HepG2 (cell line): ENCODE measurements at regions not wholly inside any gene's neighbourhood (a gene's known extent, or its start where the extent isn't known, plus 50 kb on each side); places are given as distances from the start of the nearest gene placed in this dataset.

Experiments
- ATAC-seq: fragments of 200-7000 bp; cut with Tn5 transposase; 3 replicates; pipeline ENCODE4 v1.9.1; 2020; ENCODE audit warnings: mild to moderate bottlenecking, moderate library complexity
- BruUV-seq: library from RNA; stranded (reverse); fragments of 400-500 nt; replicated peaks from 2 replicates; lab custom pipeline; 2021; lab: Mats Ljungman, UMichigan
- CTCF ChIA-PET: fragments of 300-600 bp; formaldehyde crosslinking; extraction: SDS; loops from one replicate; lab custom pipeline; 2021; ENCODE audit warnings: low total read pairs, inconsistent platforms, low intra/inter-chr PET ratio; lab: Yijun Ruan, JAX
- POLR2A ChIA-PET: fragments of 350-600 bp; sonication (Branson Sonifier 250); formaldehyde crosslinking; loops from one replicate; lab custom pipeline; 2020; ENCODE audit warnings: antibody characterized with exemption, inconsistent platforms; lab: Yijun Ruan, JAX
- DNase-seq: peaks from one replicate; pipeline ENCODE4 v3.0.0-alpha.2; 2015; ENCODE audit warnings: low spot score
- FAIRE-seq: peaks from 3 replicates; lab custom pipeline; 2011; peaks lifted over from hg19 to GRCh38; lab: Jason Lieb, UNC
- H2AFZ ChIP-seq: one replicate; pipeline ENCODE4 v1.6.1; 2011; ENCODE audit warnings: low read length, inconsistent platforms
- H3K27ac ChIP-seq: fragments of 300-600 bp; 3 replicates; pipeline ENCODE4 v1.8.0; 2011; ENCODE audit warnings: mixed run types, mild to moderate bottlenecking, mixed read lengths, low read length, inconsistent platforms; ENCODE audit not compliant: insufficient read depth; ENCODE audit errors: extremely low read length
- H3K27me3 ChIP-seq, 2 experiments: fragments of 200-600 bp in 1 of 2; 2 replicates in 1 of 2; 3 replicates in 1 of 2; pipeline versions ENCODE4 v1.6.0 to v1.8.0; 2011; ENCODE audit warnings: low read length in 2 of 2, mild to moderate bottlenecking in 2 of 2, moderate library complexity in 2 of 2, inconsistent platforms in 1 of 2; ENCODE audit not compliant: insufficient read depth in 2 of 2, control insufficient read depth in 1 of 2
- H3K36me3 ChIP-seq, 2 experiments: fragments of 200-600 bp in 1 of 2; replicated peaks in 1 of 2; 2 replicates in 1 of 2; 3 replicates in 1 of 2; pipeline versions ENCODE4 v1.5.1 to v1.8.0; 2011; ENCODE audit warnings: low read length in 2 of 2, inconsistent platforms in 1 of 2; ENCODE audit not compliant: insufficient read depth in 2 of 2, control insufficient read depth in 1 of 2
- H3K4me1 ChIP-seq: 2 replicates; pipeline ENCODE4 v1.5.1; 2012; ENCODE audit warnings: low read length, inconsistent platforms; ENCODE audit not compliant: insufficient read depth
- H3K4me2 ChIP-seq: 2 replicates; pipeline ENCODE4 v1.6.0; 2011; ENCODE audit warnings: low read depth, low read length, inconsistent platforms
- H3K4me3 ChIP-seq, 3 experiments: fragments of 200-600 bp in 1 of 3; sonication (generic), shearing (Covaris generic) in 1 of 3; replicated peaks in 1 of 3; 2 replicates each; pipeline ENCODE4 v1.5.1; 2011 to 2016; ENCODE audit warnings: low read length in 3 of 3, inconsistent platforms in 2 of 3, low read depth in 2 of 3, mild to moderate bottlenecking in 2 of 3, control low read depth in 1 of 3, mixed read lengths in 1 of 3; ENCODE audit not compliant: insufficient read depth in 1 of 3
- H3K79me2 ChIP-seq: one replicate; pipeline ENCODE4 v1.6.1; 2011; ENCODE audit warnings: low read length, inconsistent platforms; ENCODE audit not compliant: insufficient read depth
- H3K9ac ChIP-seq: 2 replicates; pipeline ENCODE4 v1.6.0; 2011; ENCODE audit warnings: mild to moderate bottlenecking, low read depth, low read length, inconsistent platforms; ENCODE audit not compliant: insufficient read depth
- H3K9me3 ChIP-seq: 2 replicates; pipeline ENCODE4 v1.5.1; 2012; ENCODE audit warnings: mild to moderate bottlenecking, low read length
- H4K20me1 ChIP-seq: 2 replicates; pipeline ENCODE4 v1.6.0; 2011; ENCODE audit warnings: inconsistent platforms, mild to moderate bottlenecking, low read length, moderate library complexity; ENCODE audit not compliant: insufficient read depth
- FOSL2 ChIP-seq: sonication (generic); formaldehyde crosslinking; IDR thresholded peaks from 2 replicates; pipeline ENCODE4 v1.4.0; 2020; ENCODE audit warnings: missing genetic modification reagents
- IRF2 ChIP-seq: IDR thresholded peaks from 2 replicates; pipeline ENCODE4 v1.6.1; 2018; ENCODE audit warnings: missing genetic modification reagents, missing compliant biosample characterization
- MAFF ChIP-seq: IDR thresholded peaks from 2 replicates; pipeline ENCODE4 v1.6.1; 2011; ENCODE audit warnings: low read depth, low read length, improper control_type of control experiment
- MAFK ChIP-seq, 2 experiments: IDR thresholded peaks in 1 of 2; conservative IDR thresholded peaks in 1 of 2; 2 replicates each; pipeline ENCODE4 v1.6.1; 2011; ENCODE audit warnings: improper control_type of control experiment in 2 of 2, low read length in 2 of 2
- ZNF367 ChIP-seq: sonication (generic); formaldehyde crosslinking; IDR thresholded peaks from 2 replicates; pipeline ENCODE4 v1.4.0; 2020; ENCODE audit warnings: missing genetic modification reagents, borderline replicate concordance
- ZNF782 ChIP-seq: sonication (generic); formaldehyde crosslinking; IDR thresholded peaks from 2 replicates; pipeline ENCODE4 v1.4.0; 2020; ENCODE audit warnings: missing genetic modification reagents, mild to moderate bottlenecking, borderline replicate concordance
- ZNF850 ChIP-seq: sonication (generic); formaldehyde crosslinking; conservative IDR thresholded peaks from 2 replicates; pipeline ENCODE4 v1.9.0; 2021; ENCODE audit warnings: mild to moderate bottlenecking, missing genetic modification reagents
- WGBS: methylation state at CpG from one replicate; pipeline ENCODE4 v1.1.6; 2017; ENCODE audit warnings: low lambda C conversion rate; 5-methylcytosine and 5-hydroxymethylcytosine counted together
- in situ Hi-C: cut with HindIII; loops from 2 replicates; pipeline ENCODE4 v1.10.0; 2017; ENCODE audit warnings: low pct_unique_long_range_greater_than_20kb; ENCODE audit not compliant: extremely low pct_ligation_motif_present
- intact Hi-C: fragments of 100-400 bp; cut with micrococcal nuclease; formaldehyde crosslinking; loops from one replicate; pipeline ENCODE4 v1.10.0; 2022; ENCODE audit not compliant: unreplicated experiment

DNA sequence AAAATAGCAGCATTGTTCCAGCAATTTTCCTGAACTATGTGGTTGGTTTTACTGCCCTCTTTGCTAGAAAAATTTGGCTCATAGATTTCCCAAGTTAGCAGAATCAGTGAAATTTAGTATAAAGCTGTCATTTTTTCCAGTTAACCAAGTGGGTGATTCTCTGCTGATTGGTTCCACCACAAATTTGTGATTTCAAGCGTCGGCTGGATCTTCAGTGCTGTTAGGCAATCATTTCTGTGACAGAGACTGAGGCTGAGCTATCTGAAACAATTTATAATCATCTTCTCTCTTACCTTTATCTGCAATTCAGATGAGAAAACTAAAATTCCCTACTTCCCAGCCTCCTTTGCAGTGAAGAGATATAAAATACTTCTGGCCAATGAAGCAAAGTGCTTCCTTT lies 68.6 kb upstream of the OTUD4 start:
- no peak overlapping the region for H2AFZ ChIP-seq
- no peaks in the 10 kb centered on the region for H4K20me1 ChIP-seq
- no peaks in the 10 kb centered on the region for H3K79me2 ChIP-seq
- H3K4me1 ChIP-seq = no peaks in the 10 kb centered on the region
- H3K4me3 ChIP-seq = no peak overlapping the region
- ATAC-seq (no peak), DNase-seq (no peak), FAIRE-seq (no peak)
- intact Hi-C loops (no loop called here), in situ Hi-C loops (no loop called here)
- no peak overlapping the region for H3K27ac ChIP-seq
- peaks cover 0 to 13% of the 10 kb centered on the region in 2 experiments; a peak in 1 of 5 replicates for H3K27me3 ChIP-seq
- TF ChIP-seq ZNF367 (CRISPR knock-in tag) (no peak), ZNF850 (CRISPR knock-in tag) (no peak), IRF2 (CRISPR knock-in tag) (no peak), ZNF782 (CRISPR knock-in tag) (no peak)
- H3K9ac ChIP-seq = no peak overlapping the region
- CTCF ChIA-PET = no interaction called here
- BruUV-seq = no TSS peak
- POLR2A ChIA-PET = no interaction called here
- WGBS = 0% methylated on average over 2 of the region's 2 CpGs
- H3K4me2 ChIP-seq = no peak overlapping the region
- H3K36me3 ChIP-seq = no peaks in the 10 kb centered on the region
- H3K9me3 ChIP-seq = no peaks in the 10 kb centered on the region

DNA sequence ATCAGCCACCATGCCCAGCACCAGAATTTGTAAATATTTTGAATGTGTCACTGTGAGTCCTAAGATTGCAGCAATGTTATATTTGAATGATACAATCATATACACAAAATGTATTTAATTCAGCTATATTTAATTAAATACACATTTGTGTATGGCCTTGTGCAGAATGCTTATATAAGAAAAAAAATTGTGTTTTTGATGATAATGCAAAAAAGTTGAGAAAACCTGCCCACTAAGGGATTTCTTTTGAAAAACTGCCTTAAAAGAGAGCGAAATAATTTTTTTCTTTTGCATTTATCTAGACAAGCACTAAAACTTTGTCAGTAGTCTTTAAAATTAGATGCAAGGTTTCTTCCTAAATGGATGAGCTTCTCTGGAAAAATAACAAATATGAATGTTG lies 68.1 kb upstream of the OTUD4 start:
- no peaks in the 10 kb centered on the region for H3K9me3 ChIP-seq
- TF ChIP-seq FOSL2 (CRISPR knock-in tag) (no peak), MAFK (conservative IDR thresholded peaks at IDR 0.05 in 1 of 2, IDR thresholded peaks at IDR 0.05 in 1 of 2; ENCODE audit: low read length in 2 of 2) (peak; percentile 66 to 85; a peak in 3 of 4 replicates), MAFF (peak; percentile 89)
- H4K20me1 ChIP-seq = no peaks in the 10 kb centered on the region
- no peak for FAIRE-seq
- in situ Hi-C loops = no loop called here
- no peak overlapping the region for H3K4me2 ChIP-seq
- no peak overlapping the region for H3K27ac ChIP-seq
- ATAC-seq = no peak
- no peaks in the 10 kb centered on the region for H3K36me3 ChIP-seq
- WGBS = 8% methylated on average over 1 of the region's 1 CpG
- DNase-seq = no peak
- intact Hi-C loops = no loop called here
- H2AFZ ChIP-seq = no peak overlapping the region
- no peak overlapping the region for H3K4me3 ChIP-seq
- peaks cover 0 to 13% of the 10 kb centered on the region in 2 experiments; a peak in 1 of 5 replicates for H3K27me3 ChIP-seq
- H3K4me1 ChIP-seq = no peaks in the 10 kb centered on the region
- no TSS peak for BruUV-seq
- POLR2A ChIA-PET = no interaction called here
- H3K79me2 ChIP-seq = no peaks in the 10 kb centered on the region
- CTCF ChIA-PET = no interaction called here
- H3K9ac ChIP-seq = no peak overlapping the region
